ENCODE measurements at regions not wholly inside any gene's neighbourhood (a gene's known extent, or its start where the extent isn't known, plus 50 kb on each side); places are given as distances from the start of the nearest gene placed in this dataset.
A peak's percentile ranks its signal among the peaks of the same experiment; 100 is the strongest.
"Not testable (repeated sequence)": the region's sequence is repeated elsewhere in the genome, so short reads cannot be mapped to it uniquely, and the experiment has no call there.

DNA sequence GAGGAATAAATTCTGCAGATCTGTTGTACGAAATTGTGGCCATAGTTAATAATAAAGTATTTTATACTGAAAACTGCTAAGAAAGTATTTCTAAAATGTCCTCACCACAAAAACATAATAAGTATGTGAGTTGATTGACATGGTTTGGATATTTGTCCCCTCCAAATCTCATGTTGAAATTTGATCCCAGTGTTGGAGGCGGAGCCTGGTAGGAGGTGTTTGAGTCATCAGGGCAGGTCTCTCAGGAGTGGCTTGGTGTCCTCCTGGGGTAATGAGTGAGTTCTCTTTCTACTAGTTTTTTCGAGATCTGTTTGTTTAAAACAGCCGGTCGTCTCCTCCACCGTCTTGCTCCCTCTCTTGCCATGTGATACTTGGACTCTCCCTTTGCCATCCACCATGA lies 424.1 kb upstream of the KCNMB2 start:
- DNase-seq (ENCODE audit: extremely low spot score, unreplicated experiment), result no peak
- no peaks in the 10 kb centered on the region for H3K9me3 Mint-ChIP-seq (ENCODE audit: unreplicated experiment)
- TF ChIP-seq, protein P1, sequence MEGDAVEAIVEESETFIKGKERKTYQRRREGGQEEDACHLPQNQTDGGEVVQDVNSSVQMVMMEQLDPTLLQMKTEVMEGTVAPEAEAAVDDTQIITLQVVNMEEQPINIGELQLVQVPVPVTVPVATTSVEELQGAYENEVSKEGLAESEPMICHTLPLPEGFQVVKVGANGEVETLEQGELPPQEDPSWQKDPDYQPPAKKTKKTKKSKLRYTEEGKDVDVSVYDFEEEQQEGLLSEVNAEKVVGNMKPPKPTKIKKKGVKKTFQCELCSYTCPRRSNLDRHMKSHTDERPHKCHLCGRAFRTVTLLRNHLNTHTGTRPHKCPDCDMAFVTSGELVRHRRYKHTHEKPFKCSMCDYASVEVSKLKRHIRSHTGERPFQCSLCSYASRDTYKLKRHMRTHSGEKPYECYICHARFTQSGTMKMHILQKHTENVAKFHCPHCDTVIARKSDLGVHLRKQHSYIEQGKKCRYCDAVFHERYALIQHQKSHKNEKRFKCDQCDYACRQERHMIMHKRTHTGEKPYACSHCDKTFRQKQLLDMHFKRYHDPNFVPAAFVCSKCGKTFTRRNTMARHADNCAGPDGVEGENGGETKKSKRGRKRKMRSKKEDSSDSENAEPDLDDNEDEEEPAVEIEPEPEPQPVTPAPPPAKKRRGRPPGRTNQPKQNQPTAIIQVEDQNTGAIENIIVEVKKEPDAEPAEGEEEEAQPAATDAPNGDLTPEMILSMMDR (IDR thresholded peaks at IDR 0.05), result no peak
- H3K27me3 Mint-ChIP-seq (ENCODE audit: unreplicated experiment), result no peaks in the 10 kb centered on the region
- no peaks in the 10 kb centered on the region for H3K36me3 Mint-ChIP-seq (ENCODE audit: unreplicated experiment)
- H3K4me1 Mint-ChIP-seq (ENCODE audit: unreplicated experiment), result no peaks in the 10 kb centered on the region
- H3K27ac Mint-ChIP-seq (ENCODE audit: unreplicated experiment), result no peak overlapping the region
- no peak overlapping the region for H3K4me3 Mint-ChIP-seq (ENCODE audit: unreplicated experiment)

DNA sequence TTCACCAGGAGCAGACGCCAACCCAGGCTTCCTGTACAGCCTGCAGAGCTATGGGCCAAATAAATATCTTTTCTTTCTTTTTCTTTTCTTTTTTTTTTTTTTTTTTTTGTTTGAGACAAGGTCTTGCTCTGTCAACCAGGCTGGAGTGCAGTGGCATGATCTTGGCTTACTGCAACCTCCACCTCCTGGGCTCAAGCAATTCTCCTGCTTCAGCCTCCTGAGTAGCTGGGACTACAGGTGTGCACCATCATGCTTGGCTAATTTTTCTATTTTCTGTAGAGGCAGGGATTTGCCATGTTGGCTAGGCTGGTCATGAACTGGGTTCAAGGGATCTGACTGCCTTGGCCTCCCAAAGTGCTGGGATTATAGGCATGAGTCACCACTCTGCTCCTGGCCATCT lies 423.7 kb upstream of the KCNMB2 start:
- H3K4me1 Mint-ChIP-seq (ENCODE audit: unreplicated experiment); H3K27me3 Mint-ChIP-seq (ENCODE audit: unreplicated experiment); H3K36me3 Mint-ChIP-seq (ENCODE audit: unreplicated experiment); H3K4me3 Mint-ChIP-seq (ENCODE audit: unreplicated experiment); H3K27ac Mint-ChIP-seq (ENCODE audit: unreplicated experiment); DNase-seq (ENCODE audit: extremely low spot score, unreplicated experiment); H3K9me3 Mint-ChIP-seq (ENCODE audit: unreplicated experiment): not testable (repeated sequence)

DNA sequence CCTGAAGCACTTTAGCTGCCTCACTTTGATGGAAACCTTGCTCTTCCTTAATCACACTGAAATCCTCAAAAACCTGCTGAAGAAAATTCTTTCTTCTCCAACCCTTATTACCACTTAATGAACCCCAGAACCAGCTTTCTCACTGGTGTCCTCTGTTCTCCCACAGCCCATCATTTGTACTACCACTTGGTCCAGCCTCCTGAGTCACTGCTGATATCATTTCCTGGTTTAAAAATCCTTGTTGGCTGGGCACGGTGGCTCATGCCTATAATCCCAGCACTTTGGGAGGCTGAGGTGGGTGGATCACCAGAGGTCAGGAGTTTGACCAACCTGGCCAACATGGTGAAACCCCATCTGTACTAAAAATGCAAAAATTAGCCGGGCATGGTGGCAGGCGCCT lies 418.6 kb upstream of the KCNMB2 start:
- H3K27me3 Mint-ChIP-seq (ENCODE audit: unreplicated experiment), result no peaks in the 10 kb centered on the region
- no peak for DNase-seq (ENCODE audit: extremely low spot score, unreplicated experiment)
- TF ChIP-seq, protein P1 (IDR thresholded peaks at IDR 0.05), result no peak
- H3K4me1 Mint-ChIP-seq (ENCODE audit: unreplicated experiment), result peaks cover 11% of the 10 kb centered on the region
- no peak overlapping the region for H3K27ac Mint-ChIP-seq (ENCODE audit: unreplicated experiment)
- peaks cover 3% of the 10 kb centered on the region for H3K36me3 Mint-ChIP-seq (ENCODE audit: unreplicated experiment)
- H3K9me3 Mint-ChIP-seq (ENCODE audit: unreplicated experiment), result no peaks in the 10 kb centered on the region
- H3K4me3 Mint-ChIP-seq (ENCODE audit: unreplicated experiment), result no peak overlapping the region

DNA sequence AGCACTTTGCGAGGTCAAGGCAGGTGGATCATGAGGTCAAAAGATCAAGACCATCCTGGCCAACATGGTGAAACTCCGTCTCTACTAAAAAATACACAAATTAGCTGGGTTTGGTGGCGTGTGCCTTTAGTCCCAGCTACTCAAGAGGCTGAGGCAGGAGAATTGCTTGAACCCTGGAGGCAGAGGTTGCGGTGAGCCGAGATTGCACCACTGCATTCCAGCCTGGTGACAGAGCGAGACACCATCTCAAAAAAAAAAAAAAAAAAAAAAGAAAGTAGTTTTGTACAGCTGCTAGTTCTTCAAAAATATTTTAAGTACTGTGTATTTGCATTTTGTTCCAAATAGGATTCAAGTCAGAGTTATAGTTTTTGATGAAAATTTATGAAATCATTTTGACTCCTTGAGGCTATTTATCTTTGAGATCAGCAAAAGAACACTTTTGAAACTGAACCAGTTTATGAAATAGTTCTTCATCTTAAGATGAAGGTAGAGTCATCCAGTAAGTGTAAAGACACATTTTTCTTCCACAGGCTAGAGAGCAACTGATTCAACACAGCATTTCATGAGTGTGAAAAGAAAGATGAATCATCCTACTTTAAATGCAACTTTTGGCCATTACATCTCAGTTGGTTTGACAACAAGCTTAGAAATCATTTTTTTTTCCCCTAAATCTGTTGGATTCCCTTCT lies 416.5 kb upstream of the KCNMB2 start:
- peak overlapping the region; percentile 99 for H3K27ac Mint-ChIP-seq (ENCODE audit: unreplicated experiment)
- DNase-seq (ENCODE audit: extremely low spot score, unreplicated experiment), result not testable (repeated sequence)

DNA sequence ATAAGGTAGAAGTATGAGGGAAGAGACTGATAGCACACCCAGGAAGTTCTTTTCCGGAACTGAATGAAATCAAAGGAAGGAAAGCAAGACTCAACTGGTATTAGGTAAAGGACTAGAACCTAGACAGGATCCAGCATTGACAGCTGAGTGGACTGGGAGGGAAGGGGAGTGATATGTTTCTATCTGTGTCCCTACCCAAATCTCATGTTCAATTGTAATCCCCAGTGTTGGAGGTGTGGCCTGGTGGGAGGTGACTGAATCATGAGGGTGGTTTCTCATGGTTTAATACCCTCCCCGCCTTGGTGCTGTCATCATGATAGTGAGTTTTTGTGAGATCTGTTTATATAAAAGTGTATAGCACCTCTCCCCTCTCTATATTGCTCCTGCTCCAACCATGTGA lies 415.9 kb upstream of the KCNMB2 start:
- DNase-seq (ENCODE audit: extremely low spot score, unreplicated experiment), result no peak
- Mint-ChIP-seq H3K27me3 (ENCODE audit: unreplicated experiment) (no peaks in the 10 kb centered on the region), H3K9me3 (ENCODE audit: unreplicated experiment) (no peaks in the 10 kb centered on the region), H3K4me1 (ENCODE audit: unreplicated experiment) (peaks cover 11% of the 10 kb centered on the region), H3K36me3 (ENCODE audit: unreplicated experiment) (peaks cover 3% of the 10 kb centered on the region), H3K4me3 (ENCODE audit: unreplicated experiment) (no peak overlapping the region), H3K27ac (ENCODE audit: unreplicated experiment) (peak overlapping the region; percentile 99)
- TF ChIP-seq, protein P1 (IDR thresholded peaks at IDR 0.05), result no peak

More for the DNA sequence above, 416.5 kb upstream of the KCNMB2 start:
- H3K4me3 Mint-ChIP-seq (ENCODE audit: unreplicated experiment); H3K27me3 Mint-ChIP-seq (ENCODE audit: unreplicated experiment); H3K36me3 Mint-ChIP-seq (ENCODE audit: unreplicated experiment); H3K9me3 Mint-ChIP-seq (ENCODE audit: unreplicated experiment): not testable (repeated sequence)
- H3K4me1 Mint-ChIP-seq (ENCODE audit: unreplicated experiment), result peaks cover 11% of the 10 kb centered on the region

DNA sequence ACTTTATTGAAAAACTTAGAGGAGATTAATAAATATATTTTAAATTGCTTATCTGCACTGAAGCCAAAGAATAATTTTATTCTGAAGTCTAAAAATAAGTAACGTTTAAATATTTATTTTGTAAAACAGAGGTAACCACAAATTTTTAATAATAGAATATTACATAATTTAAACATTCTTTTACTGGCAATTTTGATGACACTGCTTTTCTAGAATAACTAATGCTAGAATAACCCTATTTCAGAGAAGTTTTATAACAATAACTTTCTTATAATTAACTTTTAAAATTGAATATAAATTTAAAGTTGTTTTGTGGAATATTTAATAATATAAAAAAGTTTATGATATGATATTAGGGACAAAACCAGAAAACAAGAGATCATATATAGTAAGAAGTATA lies 409.6 kb upstream of the KCNMB2 start:
- Mint-ChIP-seq H3K4me1 (ENCODE audit: unreplicated experiment) (no peaks in the 10 kb centered on the region), H3K27me3 (ENCODE audit: unreplicated experiment) (no peaks in the 10 kb centered on the region), H3K27ac (ENCODE audit: unreplicated experiment) (no peak overlapping the region), H3K9me3 (ENCODE audit: unreplicated experiment) (no peaks in the 10 kb centered on the region), H3K4me3 (ENCODE audit: unreplicated experiment) (no peak overlapping the region), H3K36me3 (ENCODE audit: unreplicated experiment) (no peaks in the 10 kb centered on the region)
- TF ChIP-seq, protein P1 (IDR thresholded peaks at IDR 0.05), result no peak
- DNase-seq (ENCODE audit: extremely low spot score, unreplicated experiment), result no peak
